ENCODE measurements at regions not wholly inside any gene's neighbourhood (a gene's known extent, or its start where the extent isn't known, plus 50 kb on each side); places are given as distances from the start of the nearest gene placed in this dataset.

DNA sequence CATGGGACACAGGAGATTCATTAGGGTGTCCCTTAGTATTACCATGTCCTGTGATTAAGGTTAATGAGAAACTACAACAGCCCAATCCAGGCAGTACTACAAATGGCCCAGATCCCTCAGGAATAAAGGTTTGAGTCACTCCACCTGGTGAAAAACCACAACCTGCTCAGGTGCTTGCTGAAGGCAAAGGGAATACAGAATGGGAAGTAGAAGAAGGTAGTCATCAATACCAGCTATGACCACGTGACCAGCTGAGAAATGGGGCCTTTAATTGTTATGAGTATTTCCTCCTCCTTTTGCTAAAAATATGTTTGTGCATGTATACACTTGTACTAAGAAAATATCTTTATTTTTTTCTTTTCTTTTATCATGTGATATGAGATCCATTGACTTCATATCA is 91.1 kb upstream of the ADAMTS5 start:
- H3K27me3 ChIP-seq (ENCODE audit: control insufficient read depth in 2 of 2, insufficient read depth in 2 of 2, low read length in 2 of 2): no peaks in the 10 kb centered on the region
- H4K20me1 ChIP-seq (replicated peaks; ENCODE audit: control insufficient read depth, extremely low read depth, insufficient read depth, low read length): no peaks in the 10 kb centered on the region
- dilution Hi-C loops (cut with MboI; ENCODE audit: extremely low pct_ligation_motif_present, low sequenced_read_pairs) (no loop called here), intact Hi-C loops (cut with micrococcal nuclease) (no loop called here)
- no TSS peak for BruUV-seq (replicated peaks)
- H3K4me1 ChIP-seq (ENCODE audit: control insufficient read depth, extremely low read depth, insufficient read depth, low read length): no peaks in the 10 kb centered on the region
- no peaks in the 10 kb centered on the region for H3K9me1 ChIP-seq (replicated peaks; ENCODE audit: control insufficient read depth, extremely low read depth, insufficient read depth, low read length)
- H3K9ac ChIP-seq (replicated peaks; ENCODE audit: extremely low read depth, insufficient read depth, low read length): no peak overlapping the region
- no peak overlapping the region for H3K4me2 ChIP-seq (ENCODE audit: insufficient read depth, low read length)
- ChIA-PET CTCF (no interaction called here), POLR2A (no interaction called here)
- H2AFZ ChIP-seq (ENCODE audit: low read depth, low read length): no peak overlapping the region
- DNase-seq (ENCODE audit: low read depth, low spot score): no peak
- TF ChIP-seq POLR2A (IDR thresholded peaks at IDR 0.05; ENCODE audit: low read depth, low read length) (no peak), FOS (IDR thresholded peaks at IDR 0.05; ENCODE audit: borderline replicate concordance, insufficient read depth, low read length) (no peak), GATA2 (IDR thresholded peaks at IDR 0.05; ENCODE audit: insufficient read depth, insufficient read length, low read depth, low read length) (no peak), POLR2AphosphoS5 (IDR thresholded peaks at IDR 0.05; ENCODE audit: insufficient read depth, low read depth, low read length) (no peak), EZH2 (IDR thresholded peaks at IDR 0.05; ENCODE audit: borderline replicate concordance, low read depth, low read length, severe bottlenecking) (no peak), JUN (IDR thresholded peaks at IDR 0.05; ENCODE audit: borderline replicate concordance, insufficient read depth, insufficient read length, low read depth) (no peak)
- no peaks in the 10 kb centered on the region for H3K36me3 ChIP-seq (ENCODE audit: control insufficient read depth in 2 of 2, extremely low read depth in 1 of 2, insufficient read depth in 2 of 2, low read length in 2 of 2)
- H3K4me3 ChIP-seq (replicated peaks in 1 of 3; ENCODE audit: insufficient read depth in 1 of 3, low read depth in 1 of 3, low read length in 3 of 3): no peak overlapping the region
- FAIRE-seq: no peak
- H3K27ac ChIP-seq (ENCODE audit: insufficient read depth, low read depth, low read length): no peak overlapping the region
- no peaks in the 10 kb centered on the region for H3K79me2 ChIP-seq (ENCODE audit: control insufficient read depth, insufficient read depth, low read length)
- H3K9me3 ChIP-seq (replicated peaks; ENCODE audit: control insufficient read depth, insufficient read depth, low read length): no peaks in the 10 kb centered on the region

DNA sequence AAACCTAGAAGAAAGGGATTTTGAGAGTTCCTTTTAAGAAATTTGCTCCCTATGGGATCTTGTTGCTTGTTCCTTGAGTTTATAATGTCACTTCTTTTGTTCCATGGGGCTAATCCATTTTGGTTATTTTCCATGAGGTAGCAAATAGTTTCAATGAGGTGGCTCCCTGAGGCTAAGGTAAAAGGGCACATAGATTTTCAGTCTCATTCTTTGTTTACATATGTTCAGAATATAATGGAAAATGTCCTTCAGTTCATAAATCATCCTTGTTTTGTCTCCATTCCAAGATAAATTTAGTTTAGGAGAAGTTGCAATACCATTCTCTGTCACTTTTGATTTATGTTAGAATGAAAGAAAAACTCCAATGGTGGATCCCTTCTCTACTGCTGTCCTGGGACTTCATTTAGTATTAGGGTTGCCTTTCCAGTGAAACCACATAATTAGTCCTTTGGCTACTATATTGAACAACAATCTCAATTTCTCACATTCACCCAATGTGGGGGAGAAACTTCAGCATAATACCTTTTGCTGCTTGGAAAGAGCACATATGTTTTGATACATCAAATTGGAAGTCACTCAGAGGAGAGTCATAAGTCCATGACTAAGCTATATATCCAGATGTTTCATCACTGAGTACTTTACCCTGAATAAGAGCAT is 80.9 kb upstream of the ADAMTS5 start:
- Histone ChIP-seq H3K9me3 (replicated peaks; ENCODE audit: control insufficient read depth, insufficient read depth, low read length) (no peaks in the 10 kb centered on the region), H4K20me1 (replicated peaks; ENCODE audit: control insufficient read depth, extremely low read depth, insufficient read depth, low read length) (no peaks in the 10 kb centered on the region), H3K36me3 (ENCODE audit: control insufficient read depth in 2 of 2, extremely low read depth in 1 of 2, insufficient read depth in 2 of 2, low read length in 2 of 2) (no peaks in the 10 kb centered on the region), H3K79me2 (ENCODE audit: control insufficient read depth, insufficient read depth, low read length) (no peaks in the 10 kb centered on the region), H3K27ac (ENCODE audit: insufficient read depth, low read depth, low read length) (no peak overlapping the region), H3K9ac (replicated peaks; ENCODE audit: extremely low read depth, insufficient read depth, low read length) (no peak overlapping the region), H3K9me1 (replicated peaks; ENCODE audit: control insufficient read depth, extremely low read depth, insufficient read depth, low read length) (no peaks in the 10 kb centered on the region), H3K4me2 (ENCODE audit: insufficient read depth, low read length) (no peak overlapping the region), H2AFZ (ENCODE audit: low read depth, low read length) (no peak overlapping the region), H3K4me3 (replicated peaks in 1 of 3; ENCODE audit: insufficient read depth in 1 of 3, low read depth in 1 of 3, low read length in 3 of 3) (no peak overlapping the region), H3K27me3 (ENCODE audit: control insufficient read depth in 2 of 2, insufficient read depth in 2 of 2, low read length in 2 of 2) (no peaks in the 10 kb centered on the region), H3K4me1 (ENCODE audit: control insufficient read depth, extremely low read depth, insufficient read depth, low read length) (no peaks in the 10 kb centered on the region)
- no peak for TF ChIP-seq FOS (IDR thresholded peaks at IDR 0.05; ENCODE audit: borderline replicate concordance, insufficient read depth, low read length)
- TF ChIP-seq POLR2AphosphoS5 (IDR thresholded peaks at IDR 0.05; ENCODE audit: insufficient read depth, low read depth, low read length): no peak
- TF ChIP-seq EZH2 (IDR thresholded peaks at IDR 0.05; ENCODE audit: borderline replicate concordance, low read depth, low read length, severe bottlenecking): no peak
- TF ChIP-seq, protein P1, sequence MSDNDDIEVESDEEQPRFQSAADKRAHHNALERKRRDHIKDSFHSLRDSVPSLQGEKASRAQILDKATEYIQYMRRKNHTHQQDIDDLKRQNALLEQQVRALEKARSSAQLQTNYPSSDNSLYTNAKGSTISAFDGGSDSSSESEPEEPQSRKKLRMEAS (IDR thresholded peaks at IDR 0.05; ENCODE audit: insufficient read depth, insufficient read length): no peak
- TF ChIP-seq GATA2 (IDR thresholded peaks at IDR 0.05; ENCODE audit: insufficient read depth, insufficient read length, low read depth, low read length): no peak
- no peak for TF ChIP-seq JUN (IDR thresholded peaks at IDR 0.05; ENCODE audit: borderline replicate concordance, insufficient read depth, insufficient read length, low read depth)
- no peak for TF ChIP-seq MYC (IDR thresholded peaks at IDR 0.05; ENCODE audit: low read depth, low read length)
- TF ChIP-seq, protein P2, sequence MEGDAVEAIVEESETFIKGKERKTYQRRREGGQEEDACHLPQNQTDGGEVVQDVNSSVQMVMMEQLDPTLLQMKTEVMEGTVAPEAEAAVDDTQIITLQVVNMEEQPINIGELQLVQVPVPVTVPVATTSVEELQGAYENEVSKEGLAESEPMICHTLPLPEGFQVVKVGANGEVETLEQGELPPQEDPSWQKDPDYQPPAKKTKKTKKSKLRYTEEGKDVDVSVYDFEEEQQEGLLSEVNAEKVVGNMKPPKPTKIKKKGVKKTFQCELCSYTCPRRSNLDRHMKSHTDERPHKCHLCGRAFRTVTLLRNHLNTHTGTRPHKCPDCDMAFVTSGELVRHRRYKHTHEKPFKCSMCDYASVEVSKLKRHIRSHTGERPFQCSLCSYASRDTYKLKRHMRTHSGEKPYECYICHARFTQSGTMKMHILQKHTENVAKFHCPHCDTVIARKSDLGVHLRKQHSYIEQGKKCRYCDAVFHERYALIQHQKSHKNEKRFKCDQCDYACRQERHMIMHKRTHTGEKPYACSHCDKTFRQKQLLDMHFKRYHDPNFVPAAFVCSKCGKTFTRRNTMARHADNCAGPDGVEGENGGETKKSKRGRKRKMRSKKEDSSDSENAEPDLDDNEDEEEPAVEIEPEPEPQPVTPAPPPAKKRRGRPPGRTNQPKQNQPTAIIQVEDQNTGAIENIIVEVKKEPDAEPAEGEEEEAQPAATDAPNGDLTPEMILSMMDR (IDR thresholded peaks at IDR 0.05; ENCODE audit: extremely low read depth in 1 of 2, insufficient read depth in 1 of 2, low read depth in 1 of 2, low read length in 2 of 2): no peak
- TF ChIP-seq POLR2A (IDR thresholded peaks at IDR 0.05; ENCODE audit: low read depth, low read length): no peak
- DNase-seq (ENCODE audit: low read depth, low spot score) (no peak), FAIRE-seq (no peak)
- ChIA-PET POLR2A (no interaction called here), CTCF (interaction anchor here (1.2 kb wide), 1 partner anchor 13 kb away, joined by 3 read pairs; no protein-coding TSS in a partner anchor)
- BruUV-seq (replicated peaks): no TSS peak
- dilution Hi-C loops (cut with MboI; ENCODE audit: extremely low pct_ligation_motif_present, low sequenced_read_pairs): no loop called here
- intact Hi-C loops (cut with micrococcal nuclease): no loop called here
